Chondrocyte (in vitro differentiated cells): ENCODE measurements at regions not wholly inside any gene's neighbourhood (a gene's known extent, or its start where the extent isn't known, plus 50 kb on each side); places are given as distances from the start of the nearest gene placed in this dataset.

ENCODE experiments used
- DNase-seq: peaks from one replicate; pipeline ENCODE4 v3.0.0; 2021; ENCODE audit warnings: mixed read lengths, low spot score
- H3K27ac Mint-ChIP-seq: one replicate; pipeline ENCODE4 v1.8.0; 2021; ENCODE audit warnings: mild to moderate bottlenecking, moderate library complexity, mixed read lengths; ENCODE audit not compliant: unreplicated experiment
- H3K27me3 Mint-ChIP-seq: 2 replicates; pipeline ENCODE4 v1.8.0; 2021; ENCODE audit warnings: low read depth, mixed read lengths
- H3K36me3 Mint-ChIP-seq: 2 replicates; pipeline ENCODE4 v1.8.0; 2021; ENCODE audit warnings: low read depth, mixed read lengths
- H3K4me1 Mint-ChIP-seq: 2 replicates; pipeline ENCODE4 v1.8.0; 2021; ENCODE audit warnings: low read depth, mild to moderate bottlenecking, mixed read lengths
- H3K4me3 Mint-ChIP-seq: one replicate; pipeline ENCODE4 v1.8.0; 2021; ENCODE audit warnings: mild to moderate bottlenecking, moderate library complexity, mixed read lengths; ENCODE audit not compliant: unreplicated experiment
- H3K9me3 Mint-ChIP-seq: 2 replicates; pipeline ENCODE4 v1.8.0; 2021; ENCODE audit warnings: low read depth, mixed read lengths
- TF ChIP-seq, protein P1 (sequence below): fragments of 200-600 bp; sonication (generic); IDR thresholded peaks from 2 replicates; pipeline ENCODE4 v1.5.0; 2021; ENCODE audit warnings: antibody characterized with exemption, mild to moderate bottlenecking, moderate library complexity

DNA sequence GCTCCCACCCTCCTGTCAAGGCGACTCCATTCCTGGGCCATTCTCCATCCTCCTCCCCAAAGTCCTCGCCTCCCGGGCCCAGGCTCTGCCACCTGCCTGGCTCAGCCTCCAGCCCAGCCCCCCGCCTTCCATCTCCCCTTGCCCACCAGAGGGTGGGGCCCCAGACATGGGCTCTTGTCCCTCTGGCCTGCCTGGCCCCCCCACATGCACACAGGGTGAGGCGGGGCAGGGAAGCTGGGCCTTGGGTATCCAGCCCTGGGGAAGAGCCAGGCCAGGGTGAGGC is 95.2 kb downstream of the YTHDF1 start:
- TF ChIP-seq, protein P1, sequence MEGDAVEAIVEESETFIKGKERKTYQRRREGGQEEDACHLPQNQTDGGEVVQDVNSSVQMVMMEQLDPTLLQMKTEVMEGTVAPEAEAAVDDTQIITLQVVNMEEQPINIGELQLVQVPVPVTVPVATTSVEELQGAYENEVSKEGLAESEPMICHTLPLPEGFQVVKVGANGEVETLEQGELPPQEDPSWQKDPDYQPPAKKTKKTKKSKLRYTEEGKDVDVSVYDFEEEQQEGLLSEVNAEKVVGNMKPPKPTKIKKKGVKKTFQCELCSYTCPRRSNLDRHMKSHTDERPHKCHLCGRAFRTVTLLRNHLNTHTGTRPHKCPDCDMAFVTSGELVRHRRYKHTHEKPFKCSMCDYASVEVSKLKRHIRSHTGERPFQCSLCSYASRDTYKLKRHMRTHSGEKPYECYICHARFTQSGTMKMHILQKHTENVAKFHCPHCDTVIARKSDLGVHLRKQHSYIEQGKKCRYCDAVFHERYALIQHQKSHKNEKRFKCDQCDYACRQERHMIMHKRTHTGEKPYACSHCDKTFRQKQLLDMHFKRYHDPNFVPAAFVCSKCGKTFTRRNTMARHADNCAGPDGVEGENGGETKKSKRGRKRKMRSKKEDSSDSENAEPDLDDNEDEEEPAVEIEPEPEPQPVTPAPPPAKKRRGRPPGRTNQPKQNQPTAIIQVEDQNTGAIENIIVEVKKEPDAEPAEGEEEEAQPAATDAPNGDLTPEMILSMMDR = no peak
- no peak overlapping the region for H3K4me3 Mint-ChIP-seq
- peaks cover 6% of the 10 kb centered on the region for H3K9me3 Mint-ChIP-seq
- no peaks in the 10 kb centered on the region for H3K4me1 Mint-ChIP-seq
- no peaks in the 10 kb centered on the region for H3K36me3 Mint-ChIP-seq
- H3K27ac Mint-ChIP-seq = no peak overlapping the region
- peaks cover 39% of the 10 kb centered on the region for H3K27me3 Mint-ChIP-seq
- peak; percentile 77 for DNase-seq

DNA sequence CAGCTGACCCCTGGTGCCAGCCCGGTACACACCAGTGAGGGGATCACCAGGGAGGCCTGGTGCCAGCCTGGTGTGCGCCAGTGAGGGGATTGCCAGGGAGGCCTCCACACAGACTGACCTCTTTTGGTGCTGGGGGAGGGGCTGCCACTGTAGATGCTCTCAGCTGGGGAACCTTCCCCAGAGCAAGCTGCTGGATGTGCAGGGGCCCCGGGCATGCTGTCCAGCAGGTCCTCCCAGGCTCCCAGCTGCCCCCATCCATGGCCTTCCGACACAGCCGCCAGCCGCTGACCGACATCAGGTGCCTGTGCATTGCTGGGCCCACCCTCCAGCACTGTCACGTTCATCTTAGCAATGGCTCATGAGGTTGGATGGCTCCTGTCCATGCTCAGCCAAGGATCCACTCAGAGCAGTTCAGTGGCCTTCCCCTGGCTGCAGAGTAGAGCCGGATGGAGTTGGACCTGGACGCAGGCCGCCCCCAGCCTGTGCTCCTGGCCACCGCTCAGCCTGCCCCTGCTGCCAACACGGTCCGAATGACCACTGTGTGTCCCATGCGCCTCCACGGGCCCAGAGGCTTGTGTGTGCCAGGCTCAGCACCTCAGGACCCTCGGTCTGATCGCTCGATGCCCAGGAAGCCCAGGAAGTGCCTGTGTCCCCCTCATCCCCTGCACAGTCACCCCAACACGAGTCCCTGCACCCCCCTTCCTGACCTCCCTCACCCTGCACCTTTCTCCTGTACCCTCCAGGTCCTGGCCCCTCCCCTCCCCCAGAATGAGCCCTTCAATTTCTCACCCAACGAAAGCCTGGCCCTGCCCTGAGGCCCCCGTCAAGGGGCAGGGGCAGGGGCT is 95.7 kb downstream of the YTHDF1 start:
- Mint-ChIP-seq H3K27ac (no peak overlapping the region), H3K36me3 (no peaks in the 10 kb centered on the region), H3K9me3 (peaks cover 6% of the 10 kb centered on the region), H3K4me3 (no peak overlapping the region), H3K27me3 (peaks cover 42% of the 10 kb centered on the region), H3K4me1 (no peaks in the 10 kb centered on the region)
- DNase-seq = peak; percentile 89
- TF ChIP-seq, protein P1 = no peak

DNA sequence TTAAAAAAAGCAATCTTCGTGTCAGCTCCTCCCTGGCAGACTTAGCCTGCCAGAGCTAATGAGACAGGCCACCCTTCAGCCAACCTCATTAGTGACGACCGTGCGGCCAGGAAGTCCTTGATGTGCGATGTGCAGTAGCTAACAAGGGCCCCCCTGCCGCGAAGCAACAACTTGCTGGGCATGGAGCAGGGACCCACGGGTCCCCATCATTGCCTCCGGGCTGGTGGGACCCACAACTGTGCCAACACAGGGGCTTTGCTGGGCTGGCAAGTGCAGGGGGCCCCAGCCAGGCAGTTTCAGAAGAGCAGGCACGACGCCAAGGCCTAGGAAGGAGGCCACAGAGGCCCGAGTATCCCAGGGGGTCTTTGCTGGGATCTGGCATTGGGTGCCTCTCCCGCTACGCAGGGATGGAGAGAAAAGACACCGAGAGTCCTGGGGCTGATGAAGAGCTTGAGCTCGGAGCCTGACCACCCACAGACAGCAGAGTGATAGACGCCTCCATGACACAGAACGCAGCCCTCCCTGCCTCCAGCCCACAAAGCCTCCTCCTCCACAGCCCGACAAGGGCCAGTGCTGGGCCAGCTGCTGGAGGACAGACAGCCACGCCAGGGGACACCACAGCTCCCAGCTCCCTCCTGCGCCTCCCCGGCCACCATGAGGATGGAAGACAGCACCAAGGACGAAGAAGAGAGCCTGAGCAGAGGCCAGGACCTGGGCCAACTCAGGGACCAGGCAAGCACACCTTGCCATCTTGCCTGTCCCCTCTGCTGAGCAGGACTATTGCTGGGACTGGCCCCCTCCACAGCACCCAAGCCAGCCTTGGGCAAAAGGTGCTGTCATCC is 96.6 kb downstream of the YTHDF1 start:
- peak; percentile 88 for DNase-seq
- Mint-ChIP-seq H3K4me3 (no peak overlapping the region), H3K36me3 (no peaks in the 10 kb centered on the region), H3K4me1 (no peaks in the 10 kb centered on the region), H3K27ac (no peak overlapping the region), H3K27me3 (peaks cover 42% of the 10 kb centered on the region), H3K9me3 (peaks cover 6% of the 10 kb centered on the region)
- TF ChIP-seq, protein P1 = no peak

DNA sequence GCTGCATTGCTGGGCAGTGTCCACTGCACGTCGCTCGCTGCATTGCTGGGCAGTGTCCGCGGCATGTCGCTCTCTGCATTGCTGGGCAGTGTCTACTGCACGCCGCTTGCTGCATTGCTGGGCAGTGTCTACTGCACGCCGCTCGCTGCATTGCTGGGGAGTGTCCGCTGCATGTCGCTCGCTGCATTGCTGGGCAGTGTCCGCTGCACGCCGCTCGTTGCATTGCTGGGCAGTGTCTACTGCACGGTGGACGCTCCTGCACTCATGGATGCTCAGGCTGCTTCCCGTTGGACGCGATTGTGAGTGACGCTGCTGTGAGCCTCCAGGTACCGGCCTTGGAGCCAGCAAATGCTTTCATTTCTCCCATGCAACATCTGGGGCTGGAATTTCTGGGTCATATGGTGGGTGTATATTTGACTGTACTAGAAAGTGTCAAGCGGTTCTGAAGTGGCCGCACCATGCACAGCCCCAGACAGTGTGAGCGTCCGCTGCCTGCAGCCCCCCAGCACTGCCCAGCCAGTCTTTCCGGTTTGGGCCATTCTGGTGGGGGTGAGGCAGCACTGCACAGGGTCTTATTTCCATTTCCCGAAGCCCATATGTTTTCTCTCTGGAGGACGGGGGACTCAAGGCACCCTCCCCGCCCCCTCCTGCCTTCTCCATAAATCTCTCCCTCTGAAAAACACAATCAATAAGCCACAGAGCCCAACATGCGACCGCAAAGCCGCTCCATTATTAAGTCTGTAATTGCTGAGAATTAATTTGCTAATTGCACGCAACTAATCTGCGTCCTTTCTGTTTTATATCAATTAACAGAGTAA is 97.4 kb downstream of the YTHDF1 start:
- H3K27me3 Mint-ChIP-seq = peaks cover 42% of the 10 kb centered on the region
- no peak overlapping the region for H3K4me3 Mint-ChIP-seq
- no peaks in the 10 kb centered on the region for H3K4me1 Mint-ChIP-seq
- TF ChIP-seq, protein P1 = no peak
- no peaks in the 10 kb centered on the region for H3K36me3 Mint-ChIP-seq
- no peak overlapping the region for H3K27ac Mint-ChIP-seq
- H3K9me3 Mint-ChIP-seq = peaks cover 6% of the 10 kb centered on the region
- DNase-seq = peak; percentile 58
